HL-60 (cell line): ENCODE measurements at regions not wholly inside any gene's neighbourhood (a gene's known extent, or its start where the extent isn't known, plus 50 kb on each side); places are given as distances from the start of the nearest gene placed in this dataset.

ENCODE experiments used
- POLR2AphosphoS5 ChIP-seq: IDR thresholded peaks from 2 replicates; pipeline ENCODE4 v1.6.1; 2012; ENCODE audit warnings: low read depth
- TF ChIP-seq, protein P1 (sequence below): IDR thresholded peaks from one replicate; pipeline ENCODE4 v1.5.1; 2011; ENCODE audit warnings: low read length, control low read depth, inconsistent platforms; ENCODE audit not compliant: insufficient read depth
- TF ChIP-seq, protein P2 (sequence below): IDR thresholded peaks from 2 replicates; pipeline ENCODE4 v1.6.1; 2012; ENCODE audit warnings: low read depth; ENCODE audit not compliant: insufficient replicate concordance

DNA sequence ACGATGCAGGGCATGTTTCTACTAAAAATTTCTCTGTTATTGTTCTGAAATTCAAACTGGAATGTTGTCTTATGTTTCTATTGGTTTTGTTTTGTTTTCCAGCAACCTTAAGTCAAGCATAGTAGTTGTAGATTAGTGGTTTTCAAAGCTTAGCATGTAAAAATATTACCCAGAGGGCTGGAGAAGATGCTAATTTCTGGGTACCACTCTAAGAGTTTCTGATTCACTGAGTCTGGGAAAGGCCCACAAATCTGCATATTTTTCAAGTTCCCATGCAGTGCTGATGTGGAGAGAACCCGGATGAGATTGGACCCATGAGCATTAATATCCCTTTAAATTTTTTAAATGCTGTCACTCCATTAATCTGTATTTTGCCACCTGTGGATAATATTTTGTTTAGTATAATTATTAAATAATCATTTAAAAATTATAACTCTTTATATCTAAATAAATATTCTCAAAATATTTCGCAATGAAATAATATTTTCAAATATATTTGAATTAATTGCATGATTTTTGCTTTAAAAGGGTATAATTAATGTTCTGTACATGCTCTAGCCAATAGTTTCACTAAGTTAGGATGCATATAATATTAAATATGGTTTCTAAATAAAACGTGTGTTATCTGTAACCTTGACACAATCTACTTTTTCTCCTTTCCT is 1274.7 kb upstream of the CADM2 start:
- TF ChIP-seq, protein P1, sequence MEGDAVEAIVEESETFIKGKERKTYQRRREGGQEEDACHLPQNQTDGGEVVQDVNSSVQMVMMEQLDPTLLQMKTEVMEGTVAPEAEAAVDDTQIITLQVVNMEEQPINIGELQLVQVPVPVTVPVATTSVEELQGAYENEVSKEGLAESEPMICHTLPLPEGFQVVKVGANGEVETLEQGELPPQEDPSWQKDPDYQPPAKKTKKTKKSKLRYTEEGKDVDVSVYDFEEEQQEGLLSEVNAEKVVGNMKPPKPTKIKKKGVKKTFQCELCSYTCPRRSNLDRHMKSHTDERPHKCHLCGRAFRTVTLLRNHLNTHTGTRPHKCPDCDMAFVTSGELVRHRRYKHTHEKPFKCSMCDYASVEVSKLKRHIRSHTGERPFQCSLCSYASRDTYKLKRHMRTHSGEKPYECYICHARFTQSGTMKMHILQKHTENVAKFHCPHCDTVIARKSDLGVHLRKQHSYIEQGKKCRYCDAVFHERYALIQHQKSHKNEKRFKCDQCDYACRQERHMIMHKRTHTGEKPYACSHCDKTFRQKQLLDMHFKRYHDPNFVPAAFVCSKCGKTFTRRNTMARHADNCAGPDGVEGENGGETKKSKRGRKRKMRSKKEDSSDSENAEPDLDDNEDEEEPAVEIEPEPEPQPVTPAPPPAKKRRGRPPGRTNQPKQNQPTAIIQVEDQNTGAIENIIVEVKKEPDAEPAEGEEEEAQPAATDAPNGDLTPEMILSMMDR, result no peak
- TF ChIP-seq, protein P2, sequence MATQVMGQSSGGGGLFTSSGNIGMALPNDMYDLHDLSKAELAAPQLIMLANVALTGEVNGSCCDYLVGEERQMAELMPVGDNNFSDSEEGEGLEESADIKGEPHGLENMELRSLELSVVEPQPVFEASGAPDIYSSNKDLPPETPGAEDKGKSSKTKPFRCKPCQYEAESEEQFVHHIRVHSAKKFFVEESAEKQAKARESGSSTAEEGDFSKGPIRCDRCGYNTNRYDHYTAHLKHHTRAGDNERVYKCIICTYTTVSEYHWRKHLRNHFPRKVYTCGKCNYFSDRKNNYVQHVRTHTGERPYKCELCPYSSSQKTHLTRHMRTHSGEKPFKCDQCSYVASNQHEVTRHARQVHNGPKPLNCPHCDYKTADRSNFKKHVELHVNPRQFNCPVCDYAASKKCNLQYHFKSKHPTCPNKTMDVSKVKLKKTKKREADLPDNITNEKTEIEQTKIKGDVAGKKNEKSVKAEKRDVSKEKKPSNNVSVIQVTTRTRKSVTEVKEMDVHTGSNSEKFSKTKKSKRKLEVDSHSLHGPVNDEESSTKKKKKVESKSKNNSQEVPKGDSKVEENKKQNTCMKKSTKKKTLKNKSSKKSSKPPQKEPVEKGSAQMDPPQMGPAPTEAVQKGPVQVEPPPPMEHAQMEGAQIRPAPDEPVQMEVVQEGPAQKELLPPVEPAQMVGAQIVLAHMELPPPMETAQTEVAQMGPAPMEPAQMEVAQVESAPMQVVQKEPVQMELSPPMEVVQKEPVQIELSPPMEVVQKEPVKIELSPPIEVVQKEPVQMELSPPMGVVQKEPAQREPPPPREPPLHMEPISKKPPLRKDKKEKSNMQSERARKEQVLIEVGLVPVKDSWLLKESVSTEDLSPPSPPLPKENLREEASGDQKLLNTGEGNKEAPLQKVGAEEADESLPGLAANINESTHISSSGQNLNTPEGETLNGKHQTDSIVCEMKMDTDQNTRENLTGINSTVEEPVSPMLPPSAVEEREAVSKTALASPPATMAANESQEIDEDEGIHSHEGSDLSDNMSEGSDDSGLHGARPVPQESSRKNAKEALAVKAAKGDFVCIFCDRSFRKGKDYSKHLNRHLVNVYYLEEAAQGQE, result no peak
- no peak for TF ChIP-seq POLR2AphosphoS5
